Left hindlimb (tissue), 1 donor: ENCODE measurements at regions not wholly inside any gene's neighbourhood (a gene's known extent, or its start where the extent isn't known, plus 50 kb on each side); places are given as distances from the start of the nearest gene placed in this dataset.
"Not testable (repeated sequence)": the region's sequence is repeated elsewhere in the genome, so short reads cannot be mapped to it uniquely, and the experiment has no call there.

Source experiments
- DNase-seq: peaks from one replicate; pipeline ENCODE4 v3.0.0-alpha.2; 2018

GRCh38 chr6:90463359-90463758 is 123.5 kb downstream of the MAP3K7 start:
- no peak for DNase-seq

GRCh38 chr6:90462102-90462501 is 124.8 kb downstream of the MAP3K7 start:
- DNase-seq, result no peak

- DNase-seq, result no peak
These were observed 125.5 kb downstream of the MAP3K7 start for GRCh38 chr6:90461383-90461782.

GRCh38 chr6:90460051-90460450 is 126.8 kb downstream of the MAP3K7 start:
- no peak for DNase-seq

- no peak for DNase-seq
These were observed 127.6 kb downstream of the MAP3K7 start for GRCh38 chr6:90459225-90459758.

- no peak for DNase-seq
These were observed 128.3 kb downstream of the MAP3K7 start for GRCh38 chr6:90458353-90459224.

GRCh38 chr6:90457867-90458259 is 129.0 kb downstream of the MAP3K7 start:
- no peak for DNase-seq

- not testable (repeated sequence) for DNase-seq
These were observed 129.6 kb downstream of the MAP3K7 start for GRCh38 chr6:90456997-90457866.

- DNase-seq, result no peak
These were observed 130.9 kb downstream of the MAP3K7 start for GRCh38 chr6:90456001-90456400.

GRCh38 chr6:90454836-90455427 is 131.9 kb downstream of the MAP3K7 start:
- no peak for DNase-seq

GRCh38 chr6:90450268-90450953 is 136.5 kb downstream of the MAP3K7 start:
- DNase-seq, result no peak

- no peak for DNase-seq
These were observed 137.6 kb downstream of the MAP3K7 start for GRCh38 chr6:90449311-90449710.

GRCh38 chr6:90448836-90449235 is 138.0 kb downstream of the MAP3K7 start:
- no peak for DNase-seq

- DNase-seq, result no peak
These were observed 140.7 kb downstream of the MAP3K7 start for GRCh38 chr6:90446164-90446563.

- no peak for DNase-seq
These were observed 141.3 kb downstream of the MAP3K7 start for GRCh38 chr6:90445533-90446108.

- DNase-seq, result no peak
These were observed 142.6 kb downstream of the MAP3K7 start for GRCh38 chr6:90444160-90444714.

GRCh38 chr6:90442366-90442765 is 144.5 kb downstream of the MAP3K7 start:
- no peak for DNase-seq

GRCh38 chr6:90440586-90441283 is 144.1 kb upstream of the BACH2 start:
- no peak for DNase-seq

GRCh38 chr6:90439586-90439985 is 142.9 kb upstream of the BACH2 start:
- DNase-seq, result no peak

- no peak for DNase-seq
These were observed 139.8 kb upstream of the BACH2 start for GRCh38 chr6:90436403-90436802.

GRCh38 chr6:90435207-90435899 is 138.7 kb upstream of the BACH2 start:
- no peak for DNase-seq
